HepG2 (cell line): ENCODE measurements at regions not wholly inside any gene's neighbourhood (a gene's known extent, or its start where the extent isn't known, plus 50 kb on each side); places are given as distances from the start of the nearest gene placed in this dataset.

Source experiments
- ATAC-seq: fragments of 200-7000 bp; cut with Tn5 transposase; 3 replicates; pipeline ENCODE4 v1.9.1; 2020; ENCODE audit warnings: mild to moderate bottlenecking, moderate library complexity
- BruUV-seq: library from RNA; stranded (reverse); fragments of 400-500 nt; replicated peaks from 2 replicates; lab custom pipeline; 2021; lab: Mats Ljungman, UMichigan
- CTCF ChIA-PET: fragments of 300-600 bp; formaldehyde crosslinking; extraction: SDS; loops from one replicate; lab custom pipeline; 2021; ENCODE audit warnings: low total read pairs, inconsistent platforms, low intra/inter-chr PET ratio; lab: Yijun Ruan, JAX
- POLR2A ChIA-PET: fragments of 350-600 bp; sonication (Branson Sonifier 250); formaldehyde crosslinking; loops from one replicate; lab custom pipeline; 2020; ENCODE audit warnings: antibody characterized with exemption, inconsistent platforms; lab: Yijun Ruan, JAX
- DNase-seq: peaks from one replicate; pipeline ENCODE4 v3.0.0-alpha.2; 2015; ENCODE audit warnings: low spot score
- FAIRE-seq: peaks from 3 replicates; lab custom pipeline; 2011; peaks lifted over from hg19 to GRCh38; lab: Jason Lieb, UNC
- H2AFZ ChIP-seq: one replicate; pipeline ENCODE4 v1.6.1; 2011; ENCODE audit warnings: low read length, inconsistent platforms
- H3K27ac ChIP-seq: fragments of 300-600 bp; 3 replicates; pipeline ENCODE4 v1.8.0; 2011; ENCODE audit warnings: mixed run types, mild to moderate bottlenecking, mixed read lengths, low read length, inconsistent platforms; ENCODE audit not compliant: insufficient read depth; ENCODE audit errors: extremely low read length
- H3K27me3 ChIP-seq, 2 experiments: fragments of 200-600 bp in 1 of 2; 2 replicates in 1 of 2; 3 replicates in 1 of 2; pipeline versions ENCODE4 v1.6.0 to v1.8.0; 2011; ENCODE audit warnings: low read length in 2 of 2, mild to moderate bottlenecking in 2 of 2, moderate library complexity in 2 of 2, inconsistent platforms in 1 of 2; ENCODE audit not compliant: insufficient read depth in 2 of 2, control insufficient read depth in 1 of 2
- H3K36me3 ChIP-seq, 2 experiments: fragments of 200-600 bp in 1 of 2; replicated peaks in 1 of 2; 2 replicates in 1 of 2; 3 replicates in 1 of 2; pipeline versions ENCODE4 v1.5.1 to v1.8.0; 2011; ENCODE audit warnings: low read length in 2 of 2, inconsistent platforms in 1 of 2; ENCODE audit not compliant: insufficient read depth in 2 of 2, control insufficient read depth in 1 of 2
- H3K4me1 ChIP-seq: 2 replicates; pipeline ENCODE4 v1.5.1; 2012; ENCODE audit warnings: low read length, inconsistent platforms; ENCODE audit not compliant: insufficient read depth
- H3K4me2 ChIP-seq: 2 replicates; pipeline ENCODE4 v1.6.0; 2011; ENCODE audit warnings: low read depth, low read length, inconsistent platforms
- H3K4me3 ChIP-seq, 3 experiments: fragments of 200-600 bp in 1 of 3; sonication (generic), shearing (Covaris generic) in 1 of 3; replicated peaks in 1 of 3; 2 replicates each; pipeline ENCODE4 v1.5.1; 2011 to 2016; ENCODE audit warnings: low read length in 3 of 3, inconsistent platforms in 2 of 3, low read depth in 2 of 3, mild to moderate bottlenecking in 2 of 3, control low read depth in 1 of 3, mixed read lengths in 1 of 3; ENCODE audit not compliant: insufficient read depth in 1 of 3
- H3K79me2 ChIP-seq: one replicate; pipeline ENCODE4 v1.6.1; 2011; ENCODE audit warnings: low read length, inconsistent platforms; ENCODE audit not compliant: insufficient read depth
- H3K9ac ChIP-seq: 2 replicates; pipeline ENCODE4 v1.6.0; 2011; ENCODE audit warnings: mild to moderate bottlenecking, low read depth, low read length, inconsistent platforms; ENCODE audit not compliant: insufficient read depth
- H3K9me3 ChIP-seq: 2 replicates; pipeline ENCODE4 v1.5.1; 2012; ENCODE audit warnings: mild to moderate bottlenecking, low read length
- H4K20me1 ChIP-seq: 2 replicates; pipeline ENCODE4 v1.6.0; 2011; ENCODE audit warnings: inconsistent platforms, mild to moderate bottlenecking, low read length, moderate library complexity; ENCODE audit not compliant: insufficient read depth
- ZKSCAN1 ChIP-seq: fragments of 150-350 bp; IDR thresholded peaks from 2 replicates; pipeline ENCODE4 v1.6.1; 2014; ENCODE audit warnings: low read length
- WGBS: methylation state at CpG from one replicate; pipeline ENCODE4 v1.1.6; 2017; ENCODE audit warnings: low lambda C conversion rate; 5-methylcytosine and 5-hydroxymethylcytosine counted together
- in situ Hi-C: cut with HindIII; loops from 2 replicates; pipeline ENCODE4 v1.10.0; 2017; ENCODE audit warnings: low pct_unique_long_range_greater_than_20kb; ENCODE audit not compliant: extremely low pct_ligation_motif_present
- intact Hi-C: fragments of 100-400 bp; cut with micrococcal nuclease; formaldehyde crosslinking; loops from one replicate; pipeline ENCODE4 v1.10.0; 2022; ENCODE audit not compliant: unreplicated experiment
- TF ChIP-seq, protein P1 (sequence below): sonication (generic); formaldehyde crosslinking; IDR thresholded peaks from 2 replicates; pipeline ENCODE4 v1.5.1; 2020; ENCODE audit warnings: missing genetic modification reagents, mild to moderate bottlenecking, borderline replicate concordance
- TF ChIP-seq, protein P2 (sequence below): sonication (generic); formaldehyde crosslinking; IDR thresholded peaks from 2 replicates; pipeline ENCODE4 v1.4.0; 2020; ENCODE audit warnings: missing genetic modification reagents
- TF ChIP-seq, protein P3 (sequence below): sonication (generic); formaldehyde crosslinking; IDR thresholded peaks from 2 replicates; pipeline ENCODE4 v1.4.0; 2020; ENCODE audit warnings: mild to moderate bottlenecking, missing genetic modification reagents, borderline replicate concordance
- TF ChIP-seq, protein P4 (sequence below): sonication (generic); formaldehyde crosslinking; IDR thresholded peaks from 2 replicates; pipeline ENCODE4 v1.5.0; 2020; ENCODE audit warnings: missing genetic modification reagents
- TF ChIP-seq, protein P5 (sequence below): sonication (generic); formaldehyde crosslinking; IDR thresholded peaks from 2 replicates; pipeline ENCODE4 v1.4.0; 2020; ENCODE audit warnings: missing genetic modification reagents

DNA sequence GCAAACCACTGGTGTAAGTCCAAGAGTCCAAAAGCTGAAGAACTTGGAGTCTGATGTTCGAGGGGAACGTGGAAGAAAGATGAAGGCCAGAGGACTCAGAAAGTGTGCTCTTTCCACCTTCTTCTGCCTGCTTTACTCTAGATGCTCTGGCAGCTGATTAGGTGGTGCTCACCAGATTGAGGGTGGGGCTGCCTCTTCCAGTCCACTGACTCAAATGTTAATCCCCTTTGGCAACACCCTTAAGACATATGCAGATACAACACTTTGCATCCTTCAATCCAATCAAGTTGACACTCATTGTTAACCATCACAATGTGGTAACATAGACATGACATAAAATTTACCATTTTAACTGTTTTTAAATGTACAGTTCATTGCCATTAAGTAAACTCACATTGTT is 249.5 kb downstream of the COG6 start:
- Histone ChIP-seq H3K27ac (no peak overlapping the region), H3K9me3 (no peaks in the 10 kb centered on the region), H4K20me1 (no peaks in the 10 kb centered on the region), H3K4me2 (no peak overlapping the region), H3K4me1 (no peaks in the 10 kb centered on the region), H3K9ac (no peak overlapping the region), H3K4me3 (no peak overlapping the region), H2AFZ (no peak overlapping the region), H3K27me3 (no peaks in the 10 kb centered on the region; a peak in 2 of 5 replicates), H3K36me3 (no peaks in the 10 kb centered on the region), H3K79me2 (no peaks in the 10 kb centered on the region)
- BruUV-seq, result no TSS peak
- POLR2A ChIA-PET, result no interaction called here
- DNase-seq, result no peak
- no peak for FAIRE-seq
- in situ Hi-C loops, result no loop called here
- CTCF ChIA-PET, result no interaction called here
- intact Hi-C loops, result no loop called here
- 0% methylated on average over 1 of the region's 2 CpGs for WGBS
- ATAC-seq, result no peak
- TF ChIP-seq, protein P1, sequence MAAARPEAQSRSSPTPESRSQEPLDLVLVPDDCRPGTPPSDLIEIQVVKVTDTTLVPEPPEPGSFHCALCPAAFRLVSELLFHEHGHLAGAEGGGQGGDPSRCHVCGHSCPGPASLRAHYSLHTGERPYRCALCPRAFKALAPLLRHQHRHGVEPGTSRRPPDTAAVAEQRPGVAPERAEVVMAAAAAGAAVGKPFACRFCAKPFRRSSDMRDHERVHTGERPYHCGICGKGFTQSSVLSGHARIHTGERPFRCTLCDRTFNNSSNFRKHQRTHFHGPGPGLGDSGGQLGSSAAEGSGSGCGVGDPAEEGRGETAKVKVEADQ, result no peak
- TF ChIP-seq, protein P2, sequence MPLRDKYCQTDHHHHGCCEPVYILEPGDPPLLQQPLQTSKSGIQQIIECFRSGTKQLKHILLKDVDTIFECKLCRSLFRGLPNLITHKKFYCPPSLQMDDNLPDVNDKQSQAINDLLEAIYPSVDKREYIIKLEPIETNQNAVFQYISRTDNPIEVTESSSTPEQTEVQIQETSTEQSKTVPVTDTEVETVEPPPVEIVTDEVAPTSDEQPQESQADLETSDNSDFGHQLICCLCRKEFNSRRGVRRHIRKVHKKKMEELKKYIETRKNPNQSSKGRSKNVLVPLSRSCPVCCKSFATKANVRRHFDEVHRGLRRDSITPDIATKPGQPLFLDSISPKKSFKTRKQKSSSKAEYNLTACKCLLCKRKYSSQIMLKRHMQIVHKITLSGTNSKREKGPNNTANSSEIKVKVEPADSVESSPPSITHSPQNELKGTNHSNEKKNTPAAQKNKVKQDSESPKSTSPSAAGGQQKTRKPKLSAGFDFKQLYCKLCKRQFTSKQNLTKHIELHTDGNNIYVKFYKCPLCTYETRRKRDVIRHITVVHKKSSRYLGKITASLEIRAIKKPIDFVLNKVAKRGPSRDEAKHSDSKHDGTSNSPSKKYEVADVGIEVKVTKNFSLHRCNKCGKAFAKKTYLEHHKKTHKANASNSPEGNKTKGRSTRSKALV (CRISPR knock-in tag), result no peak
- TF ChIP-seq, protein P3, sequence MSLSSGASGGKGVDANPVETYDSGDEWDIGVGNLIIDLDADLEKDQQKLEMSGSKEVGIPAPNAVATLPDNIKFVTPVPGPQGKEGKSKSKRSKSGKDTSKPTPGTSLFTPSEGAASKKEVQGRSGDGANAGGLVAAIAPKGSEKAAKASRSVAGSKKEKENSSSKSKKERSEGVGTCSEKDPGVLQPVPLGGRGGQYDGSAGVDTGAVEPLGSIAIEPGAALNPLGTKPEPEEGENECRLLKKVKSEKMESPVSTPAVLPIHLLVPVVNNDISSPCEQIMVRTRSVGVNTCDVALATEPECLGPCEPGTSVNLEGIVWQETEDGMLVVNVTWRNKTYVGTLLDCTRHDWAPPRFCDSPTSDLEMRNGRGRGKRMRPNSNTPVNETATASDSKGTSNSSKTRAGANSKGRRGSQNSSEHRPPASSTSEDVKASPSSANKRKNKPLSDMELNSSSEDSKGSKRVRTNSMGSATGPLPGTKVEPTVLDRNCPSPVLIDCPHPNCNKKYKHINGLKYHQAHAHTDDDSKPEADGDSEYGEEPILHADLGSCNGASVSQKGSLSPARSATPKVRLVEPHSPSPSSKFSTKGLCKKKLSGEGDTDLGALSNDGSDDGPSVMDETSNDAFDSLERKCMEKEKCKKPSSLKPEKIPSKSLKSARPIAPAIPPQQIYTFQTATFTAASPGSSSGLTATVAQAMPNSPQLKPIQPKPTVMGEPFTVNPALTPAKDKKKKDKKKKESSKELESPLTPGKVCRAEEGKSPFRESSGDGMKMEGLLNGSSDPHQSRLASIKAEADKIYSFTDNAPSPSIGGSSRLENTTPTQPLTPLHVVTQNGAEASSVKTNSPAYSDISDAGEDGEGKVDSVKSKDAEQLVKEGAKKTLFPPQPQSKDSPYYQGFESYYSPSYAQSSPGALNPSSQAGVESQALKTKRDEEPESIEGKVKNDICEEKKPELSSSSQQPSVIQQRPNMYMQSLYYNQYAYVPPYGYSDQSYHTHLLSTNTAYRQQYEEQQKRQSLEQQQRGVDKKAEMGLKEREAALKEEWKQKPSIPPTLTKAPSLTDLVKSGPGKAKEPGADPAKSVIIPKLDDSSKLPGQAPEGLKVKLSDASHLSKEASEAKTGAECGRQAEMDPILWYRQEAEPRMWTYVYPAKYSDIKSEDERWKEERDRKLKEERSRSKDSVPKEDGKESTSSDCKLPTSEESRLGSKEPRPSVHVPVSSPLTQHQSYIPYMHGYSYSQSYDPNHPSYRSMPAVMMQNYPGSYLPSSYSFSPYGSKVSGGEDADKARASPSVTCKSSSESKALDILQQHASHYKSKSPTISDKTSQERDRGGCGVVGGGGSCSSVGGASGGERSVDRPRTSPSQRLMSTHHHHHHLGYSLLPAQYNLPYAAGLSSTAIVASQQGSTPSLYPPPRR (CRISPR knock-in tag), result no peak
- TF ChIP-seq ZKSCAN1, result no peak
- TF ChIP-seq, protein P4, sequence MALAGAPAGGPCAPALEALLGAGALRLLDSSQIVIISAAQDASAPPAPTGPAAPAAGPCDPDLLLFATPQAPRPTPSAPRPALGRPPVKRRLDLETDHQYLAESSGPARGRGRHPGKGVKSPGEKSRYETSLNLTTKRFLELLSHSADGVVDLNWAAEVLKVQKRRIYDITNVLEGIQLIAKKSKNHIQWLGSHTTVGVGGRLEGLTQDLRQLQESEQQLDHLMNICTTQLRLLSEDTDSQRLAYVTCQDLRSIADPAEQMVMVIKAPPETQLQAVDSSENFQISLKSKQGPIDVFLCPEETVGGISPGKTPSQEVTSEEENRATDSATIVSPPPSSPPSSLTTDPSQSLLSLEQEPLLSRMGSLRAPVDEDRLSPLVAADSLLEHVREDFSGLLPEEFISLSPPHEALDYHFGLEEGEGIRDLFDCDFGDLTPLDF (CRISPR knock-in tag), result no peak
- TF ChIP-seq, protein P5, sequence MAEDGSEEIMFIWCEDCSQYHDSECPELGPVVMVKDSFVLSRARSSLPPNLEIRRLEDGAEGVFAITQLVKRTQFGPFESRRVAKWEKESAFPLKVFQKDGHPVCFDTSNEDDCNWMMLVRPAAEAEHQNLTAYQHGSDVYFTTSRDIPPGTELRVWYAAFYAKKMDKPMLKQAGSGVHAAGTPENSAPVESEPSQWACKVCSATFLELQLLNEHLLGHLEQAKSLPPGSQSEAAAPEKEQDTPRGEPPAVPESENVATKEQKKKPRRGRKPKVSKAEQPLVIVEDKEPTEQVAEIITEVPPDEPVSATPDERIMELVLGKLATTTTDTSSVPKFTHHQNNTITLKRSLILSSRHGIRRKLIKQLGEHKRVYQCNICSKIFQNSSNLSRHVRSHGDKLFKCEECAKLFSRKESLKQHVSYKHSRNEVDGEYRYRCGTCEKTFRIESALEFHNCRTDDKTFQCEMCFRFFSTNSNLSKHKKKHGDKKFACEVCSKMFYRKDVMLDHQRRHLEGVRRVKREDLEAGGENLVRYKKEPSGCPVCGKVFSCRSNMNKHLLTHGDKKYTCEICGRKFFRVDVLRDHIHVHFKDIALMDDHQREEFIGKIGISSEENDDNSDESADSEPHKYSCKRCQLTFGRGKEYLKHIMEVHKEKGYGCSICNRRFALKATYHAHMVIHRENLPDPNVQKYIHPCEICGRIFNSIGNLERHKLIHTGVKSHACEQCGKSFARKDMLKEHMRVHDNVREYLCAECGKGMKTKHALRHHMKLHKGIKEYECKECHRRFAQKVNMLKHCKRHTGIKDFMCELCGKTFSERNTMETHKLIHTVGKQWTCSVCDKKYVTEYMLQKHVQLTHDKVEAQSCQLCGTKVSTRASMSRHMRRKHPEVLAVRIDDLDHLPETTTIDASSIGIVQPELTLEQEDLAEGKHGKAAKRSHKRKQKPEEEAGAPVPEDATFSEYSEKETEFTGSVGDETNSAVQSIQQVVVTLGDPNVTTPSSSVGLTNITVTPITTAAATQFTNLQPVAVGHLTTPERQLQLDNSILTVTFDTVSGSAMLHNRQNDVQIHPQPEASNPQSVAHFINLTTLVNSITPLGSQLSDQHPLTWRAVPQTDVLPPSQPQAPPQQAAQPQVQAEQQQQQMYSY (CRISPR knock-in tag), result no peak
